ENCODE measurements at regions not wholly inside any gene's neighbourhood (a gene's known extent, or its start where the extent isn't known, plus 50 kb on each side); places are given as distances from the start of the nearest gene placed in this dataset.

DNA sequence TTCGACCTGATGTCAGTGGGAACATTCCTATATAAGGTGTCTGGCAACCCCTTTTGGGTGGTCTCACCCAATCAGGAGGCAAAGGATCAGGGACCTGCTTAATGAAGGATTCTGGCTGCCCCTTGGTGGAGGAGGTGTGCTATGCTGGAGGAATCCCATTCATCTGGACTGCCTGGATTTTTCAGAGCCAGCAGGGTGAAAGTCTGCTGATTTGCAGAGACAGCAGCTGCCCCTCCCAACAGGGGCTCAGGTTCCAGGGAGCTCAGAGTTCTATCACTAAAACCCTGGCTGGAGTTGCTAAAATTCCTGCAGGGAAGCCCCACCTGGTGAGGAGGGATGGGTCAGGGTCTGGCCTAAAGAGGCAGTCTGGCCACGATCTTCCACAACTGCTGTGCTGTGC lies 398.5 kb upstream of the CNTNAP2 start:
- no peak overlapping the region for H3K4me2 ChIP-seq
- no peak overlapping the region for H3K27ac Mint-ChIP-seq

DNA sequence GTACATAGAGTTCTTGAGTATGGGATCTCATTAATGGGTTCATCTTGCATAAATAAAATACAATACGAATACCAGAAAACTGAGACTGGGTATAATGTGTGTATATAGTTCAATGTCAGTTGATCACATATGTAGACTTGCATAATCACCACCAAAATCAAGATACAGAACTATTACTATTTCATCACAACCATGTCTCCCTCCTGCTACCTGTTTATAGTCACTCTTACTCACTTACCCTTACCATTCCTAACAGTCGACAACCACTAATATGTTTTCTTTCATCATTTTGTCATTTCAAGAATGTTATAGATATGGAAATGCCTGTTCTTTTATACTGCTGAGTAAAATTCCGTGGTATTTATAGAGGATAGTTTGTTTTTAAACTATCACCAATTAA lies 416.1 kb upstream of the CNTNAP2 start:
- H3K9me3 Mint-ChIP-seq = peaks cover 71% of the 10 kb centered on the region
- H3K4me1 Mint-ChIP-seq = no peaks in the 10 kb centered on the region
- H3K27me3 Mint-ChIP-seq (ENCODE audit: insufficient read depth, low read depth, poor library complexity) = peaks cover 3% of the 10 kb centered on the region
- ATAC-seq = no peak
- no peak overlapping the region for H2AFZ ChIP-seq
- no peak overlapping the region for H3K4me3 ChIP-seq
- no peaks in the 10 kb centered on the region for H3K79me2 ChIP-seq (replicated peaks; ENCODE audit: insufficient read depth)
- H3K27ac ChIP-seq (ENCODE audit: low read depth) = no peak overlapping the region
- no peaks in the 10 kb centered on the region for H3F3A ChIP-seq (replicated peaks; ENCODE audit: low read depth)
- no peaks in the 10 kb centered on the region for H3K4me1 ChIP-seq (ENCODE audit: insufficient read depth)
- H3K4me3 Mint-ChIP-seq = no peak overlapping the region
- no peak for DNase-seq (ENCODE audit: low spot score)
- no peak overlapping the region for H3K27ac Mint-ChIP-seq
- no peaks in the 10 kb centered on the region for H3K9me2 ChIP-seq (ENCODE audit: insufficient read depth)
- no peak overlapping the region for H3K4me2 ChIP-seq
- peaks cover 5% of the 10 kb centered on the region; the same call in 2 of the 3 replicates for H3K36me3 Mint-ChIP-seq (ENCODE audit: low read depth)
- H3K36me3 ChIP-seq (ENCODE audit: insufficient read depth) = no peaks in the 10 kb centered on the region
- no peaks in the 10 kb centered on the region for H4K20me1 ChIP-seq (replicated peaks; ENCODE audit: insufficient read depth)
- no peaks in the 10 kb centered on the region for H3K27me3 ChIP-seq (ENCODE audit: insufficient read depth)
- TF ChIP-seq, protein P1, sequence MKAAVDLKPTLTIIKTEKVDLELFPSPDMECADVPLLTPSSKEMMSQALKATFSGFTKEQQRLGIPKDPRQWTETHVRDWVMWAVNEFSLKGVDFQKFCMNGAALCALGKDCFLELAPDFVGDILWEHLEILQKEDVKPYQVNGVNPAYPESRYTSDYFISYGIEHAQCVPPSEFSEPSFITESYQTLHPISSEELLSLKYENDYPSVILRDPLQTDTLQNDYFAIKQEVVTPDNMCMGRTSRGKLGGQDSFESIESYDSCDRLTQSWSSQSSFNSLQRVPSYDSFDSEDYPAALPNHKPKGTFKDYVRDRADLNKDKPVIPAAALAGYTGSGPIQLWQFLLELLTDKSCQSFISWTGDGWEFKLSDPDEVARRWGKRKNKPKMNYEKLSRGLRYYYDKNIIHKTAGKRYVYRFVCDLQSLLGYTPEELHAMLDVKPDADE (IDR thresholded peaks at IDR 0.05) = no peak
- TF ChIP-seq EZH2 (IDR thresholded peaks at IDR 0.05; ENCODE audit: low read depth, unreplicated experiment) = no peak
- TF ChIP-seq, protein P2, sequence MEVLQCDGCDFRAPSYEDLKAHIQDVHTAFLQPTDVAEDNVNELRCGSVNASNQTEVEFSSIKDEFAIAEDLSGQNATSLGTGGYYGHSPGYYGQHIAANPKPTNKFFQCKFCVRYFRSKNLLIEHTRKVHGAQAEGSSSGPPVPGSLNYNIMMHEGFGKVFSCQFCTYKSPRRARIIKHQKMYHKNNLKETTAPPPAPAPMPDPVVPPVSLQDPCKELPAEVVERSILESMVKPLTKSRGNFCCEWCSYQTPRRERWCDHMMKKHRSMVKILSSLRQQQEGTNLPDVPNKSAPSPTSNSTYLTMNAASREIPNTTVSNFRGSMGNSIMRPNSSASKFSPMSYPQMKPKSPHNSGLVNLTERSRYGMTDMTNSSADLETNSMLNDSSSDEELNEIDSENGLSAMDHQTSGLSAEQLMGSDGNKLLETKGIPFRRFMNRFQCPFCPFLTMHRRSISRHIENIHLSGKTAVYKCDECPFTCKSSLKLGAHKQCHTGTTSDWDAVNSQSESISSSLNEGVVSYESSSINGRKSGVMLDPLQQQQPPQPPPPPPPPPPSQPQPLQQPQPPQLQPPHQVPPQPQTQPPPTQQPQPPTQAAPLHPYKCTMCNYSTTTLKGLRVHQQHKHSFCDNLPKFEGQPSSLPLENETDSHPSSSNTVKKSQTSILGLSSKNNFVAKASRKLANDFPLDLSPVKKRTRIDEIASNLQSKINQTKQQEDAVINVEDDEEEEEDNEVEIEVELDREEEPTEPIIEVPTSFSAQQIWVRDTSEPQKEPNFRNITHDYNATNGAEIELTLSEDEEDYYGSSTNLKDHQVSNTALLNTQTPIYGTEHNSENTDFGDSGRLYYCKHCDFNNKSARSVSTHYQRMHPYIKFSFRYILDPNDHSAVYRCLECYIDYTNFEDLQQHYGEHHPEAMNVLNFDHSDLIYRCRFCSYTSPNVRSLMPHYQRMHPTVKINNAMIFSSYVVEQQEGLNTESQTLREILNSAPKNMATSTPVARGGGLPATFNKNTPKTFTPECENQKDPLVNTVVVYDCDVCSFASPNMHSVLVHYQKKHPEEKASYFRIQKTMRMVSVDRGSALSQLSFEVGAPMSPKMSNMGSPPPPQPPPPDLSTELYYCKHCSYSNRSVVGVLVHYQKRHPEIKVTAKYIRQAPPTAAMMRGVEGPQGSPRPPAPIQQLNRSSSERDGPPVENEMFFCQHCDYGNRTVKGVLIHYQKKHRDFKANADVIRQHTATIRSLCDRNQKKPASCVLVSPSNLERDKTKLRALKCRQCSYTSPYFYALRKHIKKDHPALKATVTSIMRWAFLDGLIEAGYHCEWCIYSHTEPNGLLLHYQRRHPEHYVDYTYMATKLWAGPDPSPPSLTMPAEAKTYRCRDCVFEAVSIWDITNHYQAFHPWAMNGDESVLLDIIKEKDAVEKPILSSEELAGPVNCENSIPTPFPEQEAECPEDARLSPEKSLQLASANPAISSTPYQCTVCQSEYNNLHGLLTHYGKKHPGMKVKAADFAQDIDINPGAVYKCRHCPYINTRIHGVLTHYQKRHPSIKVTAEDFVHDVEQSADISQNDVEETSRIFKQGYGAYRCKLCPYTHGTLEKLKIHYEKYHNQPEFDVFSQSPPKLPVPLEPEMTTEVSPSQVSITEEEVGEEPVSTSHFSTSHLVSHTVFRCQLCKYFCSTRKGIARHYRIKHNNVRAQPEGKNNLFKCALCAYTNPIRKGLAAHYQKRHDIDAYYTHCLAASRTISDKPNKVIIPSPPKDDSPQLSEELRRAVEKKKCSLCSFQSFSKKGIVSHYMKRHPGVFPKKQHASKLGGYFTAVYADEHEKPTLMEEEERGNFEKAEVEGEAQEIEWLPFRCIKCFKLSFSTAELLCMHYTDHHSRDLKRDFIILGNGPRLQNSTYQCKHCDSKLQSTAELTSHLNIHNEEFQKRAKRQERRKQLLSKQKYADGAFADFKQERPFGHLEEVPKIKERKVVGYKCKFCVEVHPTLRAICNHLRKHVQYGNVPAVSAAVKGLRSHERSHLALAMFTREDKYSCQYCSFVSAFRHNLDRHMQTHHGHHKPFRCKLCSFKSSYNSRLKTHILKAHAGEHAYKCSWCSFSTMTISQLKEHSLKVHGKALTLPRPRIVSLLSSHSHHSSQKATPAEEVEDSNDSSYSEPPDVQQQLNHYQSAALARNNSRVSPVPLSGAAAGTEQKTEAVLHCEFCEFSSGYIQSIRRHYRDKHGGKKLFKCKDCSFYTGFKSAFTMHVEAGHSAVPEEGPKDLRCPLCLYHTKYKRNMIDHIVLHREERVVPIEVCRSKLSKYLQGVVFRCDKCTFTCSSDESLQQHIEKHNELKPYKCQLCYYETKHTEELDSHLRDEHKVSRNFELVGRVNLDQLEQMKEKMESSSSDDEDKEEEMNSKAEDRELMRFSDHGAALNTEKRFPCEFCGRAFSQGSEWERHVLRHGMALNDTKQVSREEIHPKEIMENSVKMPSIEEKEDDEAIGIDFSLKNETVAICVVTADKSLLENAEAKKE (CRISPR knock-in tag; IDR thresholded peaks at IDR 0.05) = no peak
- TF ChIP-seq JUNB (IDR thresholded peaks at IDR 0.05; ENCODE audit: unreplicated experiment) = no peak
- no peak for TF ChIP-seq ZNF331 (CRISPR knock-in tag; IDR thresholded peaks at IDR 0.05; ENCODE audit: low read depth)

More for the DNA sequence above, 398.5 kb upstream of the CNTNAP2 start:
- Histone ChIP-seq H2AFZ (no peak overlapping the region), H4K20me1 (replicated peaks; ENCODE audit: insufficient read depth) (no peaks in the 10 kb centered on the region), H3K27me3 (ENCODE audit: insufficient read depth) (no peaks in the 10 kb centered on the region), H3F3A (replicated peaks; ENCODE audit: low read depth) (no peaks in the 10 kb centered on the region), H3K4me1 (ENCODE audit: insufficient read depth) (no peaks in the 10 kb centered on the region), H3K79me2 (replicated peaks; ENCODE audit: insufficient read depth) (no peaks in the 10 kb centered on the region), H3K36me3 (ENCODE audit: insufficient read depth) (no peaks in the 10 kb centered on the region), H3K27ac (ENCODE audit: low read depth) (no peak overlapping the region), H3K9me2 (ENCODE audit: insufficient read depth) (no peaks in the 10 kb centered on the region), H3K4me3 (no peak overlapping the region)
- peaks cover 89% of the 10 kb centered on the region for H3K9me3 Mint-ChIP-seq
- TF ChIP-seq EZH2 (IDR thresholded peaks at IDR 0.05; ENCODE audit: low read depth, unreplicated experiment) (no peak), CREB1 (CRISPR knock-in tag; IDR thresholded peaks at IDR 0.05; ENCODE audit: low read depth) (no peak), ZNF114 (CRISPR knock-in tag; IDR thresholded peaks at IDR 0.05) (no peak)
- TF ChIP-seq, protein P1 (IDR thresholded peaks at IDR 0.05) = no peak
- TF ChIP-seq, protein P3, sequence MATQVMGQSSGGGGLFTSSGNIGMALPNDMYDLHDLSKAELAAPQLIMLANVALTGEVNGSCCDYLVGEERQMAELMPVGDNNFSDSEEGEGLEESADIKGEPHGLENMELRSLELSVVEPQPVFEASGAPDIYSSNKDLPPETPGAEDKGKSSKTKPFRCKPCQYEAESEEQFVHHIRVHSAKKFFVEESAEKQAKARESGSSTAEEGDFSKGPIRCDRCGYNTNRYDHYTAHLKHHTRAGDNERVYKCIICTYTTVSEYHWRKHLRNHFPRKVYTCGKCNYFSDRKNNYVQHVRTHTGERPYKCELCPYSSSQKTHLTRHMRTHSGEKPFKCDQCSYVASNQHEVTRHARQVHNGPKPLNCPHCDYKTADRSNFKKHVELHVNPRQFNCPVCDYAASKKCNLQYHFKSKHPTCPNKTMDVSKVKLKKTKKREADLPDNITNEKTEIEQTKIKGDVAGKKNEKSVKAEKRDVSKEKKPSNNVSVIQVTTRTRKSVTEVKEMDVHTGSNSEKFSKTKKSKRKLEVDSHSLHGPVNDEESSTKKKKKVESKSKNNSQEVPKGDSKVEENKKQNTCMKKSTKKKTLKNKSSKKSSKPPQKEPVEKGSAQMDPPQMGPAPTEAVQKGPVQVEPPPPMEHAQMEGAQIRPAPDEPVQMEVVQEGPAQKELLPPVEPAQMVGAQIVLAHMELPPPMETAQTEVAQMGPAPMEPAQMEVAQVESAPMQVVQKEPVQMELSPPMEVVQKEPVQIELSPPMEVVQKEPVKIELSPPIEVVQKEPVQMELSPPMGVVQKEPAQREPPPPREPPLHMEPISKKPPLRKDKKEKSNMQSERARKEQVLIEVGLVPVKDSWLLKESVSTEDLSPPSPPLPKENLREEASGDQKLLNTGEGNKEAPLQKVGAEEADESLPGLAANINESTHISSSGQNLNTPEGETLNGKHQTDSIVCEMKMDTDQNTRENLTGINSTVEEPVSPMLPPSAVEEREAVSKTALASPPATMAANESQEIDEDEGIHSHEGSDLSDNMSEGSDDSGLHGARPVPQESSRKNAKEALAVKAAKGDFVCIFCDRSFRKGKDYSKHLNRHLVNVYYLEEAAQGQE (IDR thresholded peaks at IDR 0.05; ENCODE audit: unreplicated experiment) = no peak
- peaks cover 4% of the 10 kb centered on the region for H3K27me3 Mint-ChIP-seq (ENCODE audit: insufficient read depth, low read depth, poor library complexity)
- ATAC-seq = peak; percentile 89
- peak; percentile 16 for DNase-seq (ENCODE audit: low spot score)
- no peak overlapping the region for H3K4me3 Mint-ChIP-seq
- no peaks in the 10 kb centered on the region for H3K4me1 Mint-ChIP-seq
- H3K36me3 Mint-ChIP-seq (ENCODE audit: low read depth) = peaks cover 21% of the 10 kb centered on the region; the same call in 2 of the 3 replicates

Measured in GM23338 (cell line).